HL-60 (cell line): ENCODE measurements at regions not wholly inside any gene's neighbourhood (a gene's known extent, or its start where the extent isn't known, plus 50 kb on each side); places are given as distances from the start of the nearest gene placed in this dataset.

Source experiments
- GABPA ChIP-seq: IDR thresholded peaks from 2 replicates; pipeline ENCODE4 v1.6.1; 2012; ENCODE audit warnings: low read depth
- POLR2AphosphoS5 ChIP-seq: IDR thresholded peaks from 2 replicates; pipeline ENCODE4 v1.6.1; 2012; ENCODE audit warnings: low read depth
- SPI1 ChIP-seq: IDR thresholded peaks from 2 replicates; pipeline ENCODE4 v1.6.1; 2012; ENCODE audit warnings: low read depth, mild to moderate bottlenecking, borderline replicate concordance
- TF ChIP-seq, protein P1 (sequence below): IDR thresholded peaks from one replicate; pipeline ENCODE4 v1.5.1; 2011; ENCODE audit warnings: low read length, control low read depth, inconsistent platforms; ENCODE audit not compliant: insufficient read depth
- TF ChIP-seq, protein P2 (sequence below): IDR thresholded peaks from 2 replicates; pipeline ENCODE4 v1.6.1; 2012; ENCODE audit warnings: low read depth; ENCODE audit not compliant: insufficient replicate concordance

- no peak for TF ChIP-seq POLR2AphosphoS5
- TF ChIP-seq, protein P1, sequence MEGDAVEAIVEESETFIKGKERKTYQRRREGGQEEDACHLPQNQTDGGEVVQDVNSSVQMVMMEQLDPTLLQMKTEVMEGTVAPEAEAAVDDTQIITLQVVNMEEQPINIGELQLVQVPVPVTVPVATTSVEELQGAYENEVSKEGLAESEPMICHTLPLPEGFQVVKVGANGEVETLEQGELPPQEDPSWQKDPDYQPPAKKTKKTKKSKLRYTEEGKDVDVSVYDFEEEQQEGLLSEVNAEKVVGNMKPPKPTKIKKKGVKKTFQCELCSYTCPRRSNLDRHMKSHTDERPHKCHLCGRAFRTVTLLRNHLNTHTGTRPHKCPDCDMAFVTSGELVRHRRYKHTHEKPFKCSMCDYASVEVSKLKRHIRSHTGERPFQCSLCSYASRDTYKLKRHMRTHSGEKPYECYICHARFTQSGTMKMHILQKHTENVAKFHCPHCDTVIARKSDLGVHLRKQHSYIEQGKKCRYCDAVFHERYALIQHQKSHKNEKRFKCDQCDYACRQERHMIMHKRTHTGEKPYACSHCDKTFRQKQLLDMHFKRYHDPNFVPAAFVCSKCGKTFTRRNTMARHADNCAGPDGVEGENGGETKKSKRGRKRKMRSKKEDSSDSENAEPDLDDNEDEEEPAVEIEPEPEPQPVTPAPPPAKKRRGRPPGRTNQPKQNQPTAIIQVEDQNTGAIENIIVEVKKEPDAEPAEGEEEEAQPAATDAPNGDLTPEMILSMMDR, result no peak
- TF ChIP-seq, protein P2, sequence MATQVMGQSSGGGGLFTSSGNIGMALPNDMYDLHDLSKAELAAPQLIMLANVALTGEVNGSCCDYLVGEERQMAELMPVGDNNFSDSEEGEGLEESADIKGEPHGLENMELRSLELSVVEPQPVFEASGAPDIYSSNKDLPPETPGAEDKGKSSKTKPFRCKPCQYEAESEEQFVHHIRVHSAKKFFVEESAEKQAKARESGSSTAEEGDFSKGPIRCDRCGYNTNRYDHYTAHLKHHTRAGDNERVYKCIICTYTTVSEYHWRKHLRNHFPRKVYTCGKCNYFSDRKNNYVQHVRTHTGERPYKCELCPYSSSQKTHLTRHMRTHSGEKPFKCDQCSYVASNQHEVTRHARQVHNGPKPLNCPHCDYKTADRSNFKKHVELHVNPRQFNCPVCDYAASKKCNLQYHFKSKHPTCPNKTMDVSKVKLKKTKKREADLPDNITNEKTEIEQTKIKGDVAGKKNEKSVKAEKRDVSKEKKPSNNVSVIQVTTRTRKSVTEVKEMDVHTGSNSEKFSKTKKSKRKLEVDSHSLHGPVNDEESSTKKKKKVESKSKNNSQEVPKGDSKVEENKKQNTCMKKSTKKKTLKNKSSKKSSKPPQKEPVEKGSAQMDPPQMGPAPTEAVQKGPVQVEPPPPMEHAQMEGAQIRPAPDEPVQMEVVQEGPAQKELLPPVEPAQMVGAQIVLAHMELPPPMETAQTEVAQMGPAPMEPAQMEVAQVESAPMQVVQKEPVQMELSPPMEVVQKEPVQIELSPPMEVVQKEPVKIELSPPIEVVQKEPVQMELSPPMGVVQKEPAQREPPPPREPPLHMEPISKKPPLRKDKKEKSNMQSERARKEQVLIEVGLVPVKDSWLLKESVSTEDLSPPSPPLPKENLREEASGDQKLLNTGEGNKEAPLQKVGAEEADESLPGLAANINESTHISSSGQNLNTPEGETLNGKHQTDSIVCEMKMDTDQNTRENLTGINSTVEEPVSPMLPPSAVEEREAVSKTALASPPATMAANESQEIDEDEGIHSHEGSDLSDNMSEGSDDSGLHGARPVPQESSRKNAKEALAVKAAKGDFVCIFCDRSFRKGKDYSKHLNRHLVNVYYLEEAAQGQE, result no peak
- no peak for TF ChIP-seq SPI1
- no peak for TF ChIP-seq GABPA
Observed at GRCh38 chr13:105740739-105741138, 794.7 kb downstream of the EFNB2 start.
